ENCODE measurements at regions not wholly inside any gene's neighbourhood (a gene's known extent, or its start where the extent isn't known, plus 50 kb on each side); places are given as distances from the start of the nearest gene placed in this dataset.

GRCh38 chr22:48456449-48456848 is 1371.2 kb downstream of the BRD1 start:
- 77 to 84% methylated on average over 8 of the region's 8 CpGs for WGBS, 2 donors
- H3K36me3 ChIP-seq, result no peaks in the 10 kb centered on the region

DNA sequence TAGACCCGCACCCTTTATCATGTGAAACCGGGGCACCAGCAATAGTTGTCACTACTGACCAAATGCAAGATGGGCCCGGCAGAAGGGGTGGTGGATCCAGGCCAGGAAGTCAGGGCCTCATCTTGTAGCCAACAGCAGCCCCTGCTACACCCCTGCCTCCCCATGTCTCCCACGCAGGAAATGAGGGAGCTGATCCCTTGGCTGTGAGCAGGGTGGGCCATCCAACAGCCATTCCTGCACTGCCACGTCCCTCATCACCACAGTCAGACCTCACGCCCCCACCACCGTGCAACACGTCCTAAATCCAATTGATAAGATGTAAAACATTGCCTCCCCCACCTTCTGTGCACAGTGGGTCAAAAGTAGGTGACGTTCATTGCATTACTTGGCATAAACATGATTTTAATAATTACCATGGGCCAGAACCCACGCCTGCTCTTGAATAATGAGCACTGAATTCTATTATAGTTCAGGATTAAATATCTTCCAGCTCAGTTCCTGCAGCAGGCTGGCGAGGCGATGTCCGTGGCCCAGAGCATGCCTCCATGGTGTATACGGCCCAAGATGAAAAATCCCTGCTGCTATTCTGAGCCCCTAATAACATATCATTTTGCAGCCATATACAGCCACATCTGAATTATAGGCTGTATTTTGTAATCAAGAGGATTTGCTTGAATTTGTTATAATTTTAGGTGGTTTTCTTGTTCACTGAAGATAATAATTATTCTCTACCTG is 1373.8 kb downstream of the BRD1 start:
- DNase-seq (ENCODE audit: low spot score in 2 of 2), result no peak
- no peaks in the 10 kb centered on the region for H3K9me3 ChIP-seq
- no peak overlapping the region for H3K4me3 ChIP-seq
- no peak for TF ChIP-seq EP300 (IDR thresholded peaks at IDR 0.05)
- TF ChIP-seq POLR2A (IDR thresholded peaks at IDR 0.05), result no peak
- TF ChIP-seq, protein P1, sequence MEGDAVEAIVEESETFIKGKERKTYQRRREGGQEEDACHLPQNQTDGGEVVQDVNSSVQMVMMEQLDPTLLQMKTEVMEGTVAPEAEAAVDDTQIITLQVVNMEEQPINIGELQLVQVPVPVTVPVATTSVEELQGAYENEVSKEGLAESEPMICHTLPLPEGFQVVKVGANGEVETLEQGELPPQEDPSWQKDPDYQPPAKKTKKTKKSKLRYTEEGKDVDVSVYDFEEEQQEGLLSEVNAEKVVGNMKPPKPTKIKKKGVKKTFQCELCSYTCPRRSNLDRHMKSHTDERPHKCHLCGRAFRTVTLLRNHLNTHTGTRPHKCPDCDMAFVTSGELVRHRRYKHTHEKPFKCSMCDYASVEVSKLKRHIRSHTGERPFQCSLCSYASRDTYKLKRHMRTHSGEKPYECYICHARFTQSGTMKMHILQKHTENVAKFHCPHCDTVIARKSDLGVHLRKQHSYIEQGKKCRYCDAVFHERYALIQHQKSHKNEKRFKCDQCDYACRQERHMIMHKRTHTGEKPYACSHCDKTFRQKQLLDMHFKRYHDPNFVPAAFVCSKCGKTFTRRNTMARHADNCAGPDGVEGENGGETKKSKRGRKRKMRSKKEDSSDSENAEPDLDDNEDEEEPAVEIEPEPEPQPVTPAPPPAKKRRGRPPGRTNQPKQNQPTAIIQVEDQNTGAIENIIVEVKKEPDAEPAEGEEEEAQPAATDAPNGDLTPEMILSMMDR (IDR thresholded peaks at IDR 0.05), result no peak
- no peak overlapping the region for H3K27ac ChIP-seq
- peaks cover 0 to 6% of the 10 kb centered on the region in 2 donors for H3K27me3 ChIP-seq
- WGBS, 2 donors, result 80 to 86% methylated on average over 12 to 14 of the region's 14 CpGs
- H3K36me3 ChIP-seq, result no peaks in the 10 kb centered on the region
- H3K4me1 ChIP-seq, result no peaks in the 10 kb centered on the region

More at GRCh38 chr22:48456449-48456848, 1371.2 kb downstream of the BRD1 start:
- Histone ChIP-seq H3K9me3 (no peaks in the 10 kb centered on the region), H3K4me3 (no peak overlapping the region), H3K4me1 (no peaks in the 10 kb centered on the region), H3K27me3 (no peaks in the 10 kb centered on the region), H3K27ac (no peak overlapping the region)
- TF ChIP-seq EP300 (IDR thresholded peaks at IDR 0.05), result no peak
- TF ChIP-seq POLR2A (IDR thresholded peaks at IDR 0.05), result no peak
- TF ChIP-seq, protein P1 (IDR thresholded peaks at IDR 0.05), result no peak
- DNase-seq (ENCODE audit: low spot score in 2 of 2), result no peak

DNA sequence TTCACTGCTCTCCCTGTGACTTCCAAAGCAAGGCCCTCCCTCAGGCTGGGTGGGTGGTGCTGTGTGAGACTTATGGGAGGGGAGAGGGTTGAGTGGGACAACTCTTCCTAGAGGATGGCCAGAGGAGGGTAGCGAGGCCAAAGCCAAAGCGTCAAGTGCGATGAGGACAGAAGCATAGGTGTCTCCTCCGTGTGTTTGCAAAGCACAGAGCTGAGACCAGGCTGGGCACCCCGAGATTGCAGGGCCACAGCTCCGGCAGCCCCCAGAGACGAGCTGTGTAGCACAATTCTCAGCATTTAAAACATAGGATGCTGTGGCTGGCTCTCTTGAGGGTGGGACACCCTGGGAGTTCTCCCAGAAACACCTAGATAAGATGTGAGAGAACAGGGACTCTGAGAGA is 1374.5 kb downstream of the BRD1 start:
- DNase-seq (ENCODE audit: low spot score in 2 of 2), result no peak

DNA sequence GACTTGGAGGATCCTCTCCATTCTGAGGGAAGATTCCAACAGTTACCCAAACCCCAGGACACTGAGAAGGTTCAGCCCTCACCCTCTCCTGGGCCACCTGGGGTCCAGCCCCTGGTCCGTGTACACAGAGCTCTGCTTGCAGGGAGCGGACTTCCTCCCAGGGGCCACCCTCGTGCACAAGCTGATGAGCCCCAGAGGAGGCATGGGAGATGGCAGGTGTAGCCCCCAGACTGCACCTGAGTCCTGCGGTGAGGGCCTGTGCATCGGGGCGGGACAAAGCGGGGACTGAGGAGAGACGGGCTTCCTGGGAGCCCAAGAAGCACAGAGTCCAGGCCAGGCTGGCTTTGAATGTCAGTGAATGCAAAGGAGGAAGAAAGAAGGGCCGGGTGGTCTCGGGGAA is 1374.9 kb downstream of the BRD1 start:
- Histone ChIP-seq H3K4me1 (no peaks in the 10 kb centered on the region), H3K27me3 (peaks cover 0 to 6% of the 10 kb centered on the region in 2 donors), H3K27ac (no peak overlapping the region), H3K4me3 (no peak overlapping the region), H3K9me3 (no peaks in the 10 kb centered on the region), H3K36me3 (no peaks in the 10 kb centered on the region)
- TF ChIP-seq EP300 (IDR thresholded peaks at IDR 0.05) (no peak), POLR2A (IDR thresholded peaks at IDR 0.05) (no peak)
- TF ChIP-seq, protein P1 (IDR thresholded peaks at IDR 0.05), result no peak
- WGBS, 2 donors, result 84 to 94% methylated on average over 7 to 10 of the region's 10 CpGs
- DNase-seq (ENCODE audit: low spot score in 2 of 2), result no peak

More for the DNA sequence above, 1374.5 kb downstream of the BRD1 start:
- no peak for TF ChIP-seq EP300 (IDR thresholded peaks at IDR 0.05)
- TF ChIP-seq, protein P1 (IDR thresholded peaks at IDR 0.05), result no peak
- no peak for TF ChIP-seq POLR2A (IDR thresholded peaks at IDR 0.05)
- 84 to 95% methylated on average over 7 of the region's 7 CpGs for WGBS, 2 donors
- H3K36me3 ChIP-seq, result no peaks in the 10 kb centered on the region
- no peaks in the 10 kb centered on the region for H3K9me3 ChIP-seq
- peaks cover 0 to 6% of the 10 kb centered on the region in 2 donors for H3K27me3 ChIP-seq
- no peak overlapping the region for H3K27ac ChIP-seq
- H3K4me3 ChIP-seq, result no peak overlapping the region
- H3K4me1 ChIP-seq, result no peaks in the 10 kb centered on the region

GRCh38 chr22:48451891-48452290 is 1375.8 kb downstream of the BRD1 start:
- Histone ChIP-seq H3K27me3 (peaks cover 0 to 6% of the 10 kb centered on the region in 2 donors), H3K9me3 (no peaks in the 10 kb centered on the region), H3K27ac (no peak overlapping the region), H3K4me3 (no peak overlapping the region), H3K36me3 (no peaks in the 10 kb centered on the region), H3K4me1 (no peaks in the 10 kb centered on the region)
- no peak for TF ChIP-seq POLR2A (IDR thresholded peaks at IDR 0.05)
- no peak for TF ChIP-seq EP300 (IDR thresholded peaks at IDR 0.05)
- TF ChIP-seq, protein P1 (IDR thresholded peaks at IDR 0.05), result no peak
- no peak for DNase-seq (ENCODE audit: low spot score in 2 of 2)
- WGBS, 2 donors, result 84 to 90% methylated on average over 11 of the region's 11 CpGs

Data from tibial nerve (tissue), 4 donors.